T-helper 2 cell treated with Interferon-gamma antibody and Interleukin-4, amounts not matched to agents 5 μg/mL and 100 μg/mL, for 36 hours (primary cell): ENCODE measurements at regions not wholly inside any gene's neighbourhood (a gene's known extent, or its start where the extent isn't known, plus 50 kb on each side); places are given as distances from the start of the nearest gene placed in this dataset.

ENCODE experiments used
- DNase-seq: peaks from one replicate; pipeline ENCODE4 v3.0.0; 2021; ENCODE audit warnings: low spot score
- H3K27ac Mint-ChIP-seq: one replicate; pipeline ENCODE4 v1.8.0; 2021; ENCODE audit warnings: mild to moderate bottlenecking, mixed read lengths
- H3K27me3 Mint-ChIP-seq: one replicate; pipeline ENCODE4 v1.8.0; 2021; ENCODE audit warnings: low read depth, mixed read lengths
- H3K36me3 Mint-ChIP-seq: one replicate; pipeline ENCODE4 v1.8.0; 2021; ENCODE audit warnings: low read depth, mixed read lengths
- H3K4me1 Mint-ChIP-seq: one replicate; pipeline ENCODE4 v1.8.0; 2021; ENCODE audit warnings: low read depth, mixed read lengths
- H3K4me3 Mint-ChIP-seq: one replicate; pipeline ENCODE4 v1.8.0; 2022; ENCODE audit warnings: mild to moderate bottlenecking, moderate library complexity, mixed read lengths
- H3K9me3 Mint-ChIP-seq: one replicate; pipeline ENCODE4 v1.8.0; 2021; ENCODE audit warnings: mixed read lengths

GRCh38 chr1:191892716-191893115 lies 265.5 kb upstream of the RGS18 start:
- Mint-ChIP-seq H3K27ac (no peak overlapping the region), H3K4me3 (no peak overlapping the region), H3K9me3 (no peaks in the 10 kb centered on the region), H3K27me3 (no peaks in the 10 kb centered on the region), H3K4me1 (no peaks in the 10 kb centered on the region), H3K36me3 (no peaks in the 10 kb centered on the region)
- no peak for DNase-seq

DNA sequence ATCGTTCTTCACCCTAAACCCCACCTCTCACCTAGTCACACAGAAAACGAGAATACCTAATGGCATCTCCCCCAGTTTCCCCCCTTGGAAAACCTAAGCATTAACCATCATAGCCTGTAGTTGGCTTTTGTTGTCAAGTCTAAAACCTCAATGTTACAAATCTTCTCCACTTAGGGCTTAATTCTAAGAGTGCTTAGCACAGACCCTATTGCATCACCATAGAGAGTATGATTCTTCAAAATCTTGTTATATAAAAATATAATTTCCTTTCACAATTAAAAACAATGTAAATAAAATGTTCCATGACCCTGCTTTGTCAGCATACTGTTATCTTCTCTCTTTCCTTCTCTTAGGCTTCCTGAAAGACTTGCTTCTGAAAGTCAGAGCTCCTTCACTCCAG lies 263.2 kb upstream of the RGS18 start:
- H3K36me3 Mint-ChIP-seq = no peaks in the 10 kb centered on the region
- no peaks in the 10 kb centered on the region for H3K27me3 Mint-ChIP-seq
- no peaks in the 10 kb centered on the region for H3K9me3 Mint-ChIP-seq
- H3K4me3 Mint-ChIP-seq = no peak overlapping the region
- no peak overlapping the region for H3K27ac Mint-ChIP-seq
- no peak for DNase-seq
- no peaks in the 10 kb centered on the region for H3K4me1 Mint-ChIP-seq

DNA sequence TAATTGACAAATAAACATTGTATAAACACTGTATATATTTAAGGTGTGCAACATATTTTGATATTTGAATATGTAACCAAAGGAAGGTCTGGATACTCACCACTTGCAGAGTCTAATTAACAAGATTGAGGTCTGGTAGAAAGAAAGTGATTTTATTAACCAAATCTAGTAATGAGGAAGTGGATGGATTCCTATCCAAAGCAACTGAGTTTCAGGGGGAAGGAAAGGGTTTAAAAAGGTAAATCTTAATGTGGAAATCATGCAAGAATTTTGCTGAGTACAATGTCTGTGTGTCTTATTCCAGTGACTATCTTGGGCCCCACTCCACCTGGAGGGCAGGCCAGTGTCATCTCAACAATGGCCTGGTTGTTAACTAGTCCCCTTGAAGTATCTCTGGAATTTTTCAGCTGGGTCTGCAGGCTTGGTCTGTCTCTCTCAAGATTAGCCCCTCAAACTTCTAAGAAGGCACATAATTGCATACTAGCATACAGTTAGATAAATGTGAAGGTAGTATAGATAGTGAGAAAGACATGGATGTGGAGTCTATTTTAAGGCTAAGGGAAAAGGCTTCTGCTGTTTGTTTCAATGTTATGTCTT lies 262.7 kb upstream of the RGS18 start:
- H3K9me3 Mint-ChIP-seq = no peaks in the 10 kb centered on the region
- H3K4me1 Mint-ChIP-seq = no peaks in the 10 kb centered on the region
- H3K27ac Mint-ChIP-seq = no peak overlapping the region
- H3K36me3 Mint-ChIP-seq = no peaks in the 10 kb centered on the region
- no peak for DNase-seq
- H3K4me3 Mint-ChIP-seq = no peak overlapping the region
- no peaks in the 10 kb centered on the region for H3K27me3 Mint-ChIP-seq

- Mint-ChIP-seq H3K4me3 (no peak overlapping the region), H3K4me1 (no peaks in the 10 kb centered on the region), H3K9me3 (no peaks in the 10 kb centered on the region), H3K27me3 (no peaks in the 10 kb centered on the region), H3K36me3 (no peaks in the 10 kb centered on the region), H3K27ac (no peak overlapping the region)
- DNase-seq = no peak
Observed at GRCh38 chr1:191897134-191897533, 261.1 kb upstream of the RGS18 start.

- DNase-seq = no peak
- Mint-ChIP-seq H3K36me3 (no peaks in the 10 kb centered on the region), H3K9me3 (no peaks in the 10 kb centered on the region), H3K27ac (no peak overlapping the region), H3K27me3 (no peaks in the 10 kb centered on the region), H3K4me1 (no peaks in the 10 kb centered on the region), H3K4me3 (no peak overlapping the region)
Observed at GRCh38 chr1:191901651-191902050, 256.6 kb upstream of the RGS18 start.

DNA sequence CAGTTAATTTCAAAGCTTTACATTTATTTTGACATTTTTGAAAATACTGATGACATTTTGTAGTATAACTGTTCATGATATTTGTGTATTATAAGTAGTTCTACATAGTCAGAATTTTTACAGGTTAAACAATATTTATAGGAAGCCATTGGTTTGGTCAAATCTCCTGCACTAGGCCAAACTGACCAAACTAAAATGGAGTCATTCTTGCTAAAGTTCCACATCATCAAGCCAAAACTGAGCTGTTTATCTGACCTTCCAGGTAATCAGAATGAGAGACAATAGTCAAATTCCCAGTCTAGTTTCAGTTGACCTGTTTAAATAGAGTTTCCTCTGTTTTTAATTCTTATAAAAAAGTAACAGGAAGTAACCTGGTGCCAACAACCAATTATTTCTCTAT lies 253.3 kb upstream of the RGS18 start:
- no peaks in the 10 kb centered on the region for H3K4me1 Mint-ChIP-seq

DNA sequence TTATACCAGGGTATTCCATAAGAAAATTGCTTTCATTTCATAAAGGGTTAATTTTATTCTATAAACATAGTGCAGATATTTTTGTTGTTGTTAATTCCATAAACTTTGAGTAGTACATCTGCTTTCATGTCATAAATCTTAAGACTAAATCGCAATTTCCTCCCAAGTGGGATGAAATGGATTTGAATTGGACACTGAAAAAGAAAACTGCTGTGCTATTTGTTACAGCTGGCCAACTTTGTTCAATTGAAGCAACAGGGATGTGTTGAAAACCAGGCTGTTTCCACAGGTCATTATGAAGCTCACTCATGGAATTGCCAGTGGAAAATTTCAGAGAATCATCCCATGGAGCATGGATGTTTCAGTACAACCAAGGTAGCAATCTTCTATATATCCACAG lies 252.5 kb upstream of the RGS18 start:
- Mint-ChIP-seq H3K27ac (no peak overlapping the region), H3K4me1 (no peaks in the 10 kb centered on the region), H3K27me3 (no peaks in the 10 kb centered on the region), H3K4me3 (no peak overlapping the region), H3K9me3 (no peaks in the 10 kb centered on the region), H3K36me3 (no peaks in the 10 kb centered on the region)
- no peak for DNase-seq

More for the DNA sequence above, 253.3 kb upstream of the RGS18 start:
- H3K27me3 Mint-ChIP-seq = no peaks in the 10 kb centered on the region
- no peak for DNase-seq
- no peak overlapping the region for H3K4me3 Mint-ChIP-seq
- H3K9me3 Mint-ChIP-seq = no peaks in the 10 kb centered on the region
- no peaks in the 10 kb centered on the region for H3K36me3 Mint-ChIP-seq
- H3K27ac Mint-ChIP-seq = no peak overlapping the region

- Mint-ChIP-seq H3K27me3 (no peaks in the 10 kb centered on the region), H3K27ac (no peak overlapping the region), H3K4me3 (no peak overlapping the region), H3K4me1 (no peaks in the 10 kb centered on the region), H3K9me3 (no peaks in the 10 kb centered on the region), H3K36me3 (no peaks in the 10 kb centered on the region)
- no peak for DNase-seq
Observed at GRCh38 chr1:191907121-191907520, 251.1 kb upstream of the RGS18 start.

GRCh38 chr1:191910245-191910644 lies 248.0 kb upstream of the RGS18 start:
- H3K27ac Mint-ChIP-seq = no peak overlapping the region
- no peaks in the 10 kb centered on the region for H3K9me3 Mint-ChIP-seq
- no peaks in the 10 kb centered on the region for H3K4me1 Mint-ChIP-seq
- no peaks in the 10 kb centered on the region for H3K27me3 Mint-ChIP-seq
- H3K36me3 Mint-ChIP-seq = no peaks in the 10 kb centered on the region
- no peak overlapping the region for H3K4me3 Mint-ChIP-seq
- DNase-seq = no peak

DNA sequence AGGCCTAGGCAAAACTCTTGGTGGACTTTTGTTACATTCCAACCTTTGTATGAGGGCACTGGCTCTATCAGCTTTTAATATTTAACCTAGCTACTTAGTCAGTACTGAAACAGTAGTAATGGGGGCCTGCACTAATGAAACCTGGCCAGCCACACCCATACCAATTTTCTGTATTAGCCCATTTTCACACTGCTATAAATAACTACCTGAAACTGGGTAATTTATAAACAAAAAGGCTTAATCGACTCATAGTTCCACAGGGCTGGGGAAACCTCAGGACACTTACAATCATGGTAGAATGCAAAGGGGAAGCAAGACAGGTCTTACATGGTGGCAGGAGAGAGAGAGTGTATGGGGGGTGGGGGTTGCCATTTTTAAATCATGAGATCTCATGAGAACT lies 245.7 kb upstream of the RGS18 start:
- DNase-seq = no peak
- Mint-ChIP-seq H3K27me3 (no peaks in the 10 kb centered on the region), H3K27ac (no peak overlapping the region), H3K4me3 (no peak overlapping the region), H3K9me3 (no peaks in the 10 kb centered on the region), H3K36me3 (no peaks in the 10 kb centered on the region), H3K4me1 (no peaks in the 10 kb centered on the region)

DNA sequence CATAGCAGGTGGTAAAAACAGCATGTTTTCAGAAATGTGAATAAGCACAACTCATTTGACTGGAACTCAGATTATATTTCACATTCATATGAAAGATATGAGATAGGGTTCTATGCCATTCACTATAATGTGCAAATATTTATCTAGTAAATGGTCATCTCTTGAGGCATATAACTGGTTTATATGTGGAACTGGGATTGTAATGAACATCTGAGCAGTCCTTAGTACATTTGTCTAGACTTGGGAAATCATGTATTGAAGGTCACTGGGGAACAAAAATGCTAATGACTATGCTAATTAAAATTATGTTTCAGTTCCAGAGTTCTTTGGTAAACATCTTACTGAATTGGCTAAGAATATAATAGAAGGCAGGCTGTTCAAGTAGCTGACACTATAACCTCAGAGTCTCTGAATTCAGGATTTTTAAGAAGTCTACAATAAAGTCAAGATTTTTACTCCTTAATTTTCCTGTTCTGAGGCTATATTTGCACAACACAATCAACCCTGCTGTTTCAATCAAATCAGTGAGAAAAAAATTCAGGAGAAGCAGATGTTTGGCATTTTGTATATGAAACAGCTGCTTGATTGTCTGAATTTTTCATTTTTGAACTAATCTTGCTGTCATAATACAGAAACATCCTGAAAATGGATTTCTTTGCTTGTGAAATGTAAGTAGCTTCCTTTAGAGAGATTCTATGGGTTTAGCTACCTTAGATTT lies 244.8 kb upstream of the RGS18 start:
- H3K27me3 Mint-ChIP-seq = no peaks in the 10 kb centered on the region
- DNase-seq = no peak
- H3K9me3 Mint-ChIP-seq = no peaks in the 10 kb centered on the region
- no peaks in the 10 kb centered on the region for H3K36me3 Mint-ChIP-seq
- no peaks in the 10 kb centered on the region for H3K4me1 Mint-ChIP-seq
- no peak overlapping the region for H3K27ac Mint-ChIP-seq
- no peak overlapping the region for H3K4me3 Mint-ChIP-seq

- DNase-seq = no peak
- H3K4me1 Mint-ChIP-seq = no peaks in the 10 kb centered on the region
- H3K36me3 Mint-ChIP-seq = no peaks in the 10 kb centered on the region
- no peaks in the 10 kb centered on the region for H3K27me3 Mint-ChIP-seq
- H3K27ac Mint-ChIP-seq = no peak overlapping the region
- peaks cover 18% of the 10 kb centered on the region for H3K9me3 Mint-ChIP-seq
- H3K4me3 Mint-ChIP-seq = no peak overlapping the region
Observed at GRCh38 chr1:191929383-191929782, 228.9 kb upstream of the RGS18 start.

GRCh38 chr1:191943684-191944083 lies 214.6 kb upstream of the RGS18 start:
- Mint-ChIP-seq H3K9me3 (peaks cover 8% of the 10 kb centered on the region), H3K4me1 (no peaks in the 10 kb centered on the region), H3K27ac (no peak overlapping the region), H3K4me3 (no peak overlapping the region), H3K36me3 (no peaks in the 10 kb centered on the region), H3K27me3 (no peaks in the 10 kb centered on the region)
- no peak for DNase-seq

DNA sequence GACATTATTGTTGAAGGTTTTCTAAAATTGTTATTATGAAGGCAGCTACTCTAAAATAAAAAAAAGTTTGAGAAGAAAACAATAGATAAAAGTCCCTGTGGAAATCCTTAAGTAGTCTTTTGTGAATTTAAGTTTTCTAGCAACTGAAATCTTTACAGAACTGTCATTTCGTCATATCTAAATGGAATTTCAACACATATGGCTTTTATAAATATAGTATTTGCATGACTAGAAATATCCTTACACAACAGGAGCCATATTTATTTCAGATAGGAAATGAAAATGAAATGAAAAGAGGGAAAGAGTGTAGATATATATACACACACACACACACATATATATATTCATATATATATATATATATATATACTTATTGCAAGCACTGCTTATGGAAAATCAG lies 204.7 kb upstream of the RGS18 start:
- H3K36me3 Mint-ChIP-seq = no peaks in the 10 kb centered on the region
- H3K27me3 Mint-ChIP-seq = no peaks in the 10 kb centered on the region
- H3K27ac Mint-ChIP-seq = no peak overlapping the region
- H3K4me1 Mint-ChIP-seq = no peaks in the 10 kb centered on the region
- H3K9me3 Mint-ChIP-seq = peaks cover 4% of the 10 kb centered on the region
- no peak overlapping the region for H3K4me3 Mint-ChIP-seq
- no peak for DNase-seq

DNA sequence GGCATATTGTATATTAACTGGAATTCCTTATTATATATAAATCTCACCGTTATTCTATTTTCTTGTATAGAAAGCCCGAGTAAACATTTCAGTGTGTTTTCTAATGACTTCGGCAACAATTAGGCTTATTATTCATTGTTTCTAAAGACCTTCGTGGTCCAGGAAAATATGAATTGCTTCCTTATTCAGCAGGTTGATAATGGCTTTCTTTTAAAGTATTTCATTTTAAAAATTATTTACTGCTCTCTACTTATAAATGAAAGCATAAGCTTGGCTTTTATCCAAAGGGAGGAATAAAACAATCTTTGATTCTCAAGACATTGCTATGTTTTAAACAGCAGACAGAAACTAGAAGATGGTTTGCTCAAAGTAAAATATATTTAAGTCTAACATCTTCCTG lies 198.4 kb upstream of the RGS18 start:
- no peak overlapping the region for H3K4me3 Mint-ChIP-seq
- H3K27me3 Mint-ChIP-seq = no peaks in the 10 kb centered on the region
- no peaks in the 10 kb centered on the region for H3K36me3 Mint-ChIP-seq
- no peaks in the 10 kb centered on the region for H3K9me3 Mint-ChIP-seq
- H3K4me1 Mint-ChIP-seq = no peaks in the 10 kb centered on the region
- H3K27ac Mint-ChIP-seq = no peak overlapping the region
- no peak for DNase-seq
